ENCODE measurements at regions not wholly inside any gene's neighbourhood (a gene's known extent, or its start where the extent isn't known, plus 50 kb on each side); places are given as distances from the start of the nearest gene placed in this dataset.

DNA sequence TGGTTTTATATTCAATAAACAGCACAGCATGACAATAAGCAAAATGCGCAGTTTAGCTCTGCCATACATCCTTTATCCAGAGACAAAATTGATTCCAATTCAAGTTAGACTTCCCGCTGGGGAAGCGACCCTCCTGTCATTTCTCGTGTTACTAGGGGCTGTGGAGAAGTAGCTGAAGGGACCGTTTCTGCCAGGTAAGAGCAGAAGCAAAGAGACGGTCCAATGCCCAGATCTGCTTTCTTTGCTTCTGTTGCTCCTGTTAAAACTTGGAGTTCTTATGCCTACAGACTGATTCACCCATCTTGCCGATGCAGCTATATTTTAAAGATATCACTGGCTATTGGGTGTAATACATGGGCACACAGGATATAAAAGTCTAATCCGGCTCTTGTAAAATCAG is 156.8 kb upstream of the AVPR1A start:
- TF ChIP-seq POLR2A (IDR thresholded peaks at IDR 0.05; ENCODE audit: low read depth, low read length) (no peak), USF2 (IDR thresholded peaks at IDR 0.05; ENCODE audit: low read depth, low read length) (no peak)
- TF ChIP-seq, protein P1, sequence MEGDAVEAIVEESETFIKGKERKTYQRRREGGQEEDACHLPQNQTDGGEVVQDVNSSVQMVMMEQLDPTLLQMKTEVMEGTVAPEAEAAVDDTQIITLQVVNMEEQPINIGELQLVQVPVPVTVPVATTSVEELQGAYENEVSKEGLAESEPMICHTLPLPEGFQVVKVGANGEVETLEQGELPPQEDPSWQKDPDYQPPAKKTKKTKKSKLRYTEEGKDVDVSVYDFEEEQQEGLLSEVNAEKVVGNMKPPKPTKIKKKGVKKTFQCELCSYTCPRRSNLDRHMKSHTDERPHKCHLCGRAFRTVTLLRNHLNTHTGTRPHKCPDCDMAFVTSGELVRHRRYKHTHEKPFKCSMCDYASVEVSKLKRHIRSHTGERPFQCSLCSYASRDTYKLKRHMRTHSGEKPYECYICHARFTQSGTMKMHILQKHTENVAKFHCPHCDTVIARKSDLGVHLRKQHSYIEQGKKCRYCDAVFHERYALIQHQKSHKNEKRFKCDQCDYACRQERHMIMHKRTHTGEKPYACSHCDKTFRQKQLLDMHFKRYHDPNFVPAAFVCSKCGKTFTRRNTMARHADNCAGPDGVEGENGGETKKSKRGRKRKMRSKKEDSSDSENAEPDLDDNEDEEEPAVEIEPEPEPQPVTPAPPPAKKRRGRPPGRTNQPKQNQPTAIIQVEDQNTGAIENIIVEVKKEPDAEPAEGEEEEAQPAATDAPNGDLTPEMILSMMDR (conservative IDR thresholded peaks at IDR 0.05; ENCODE audit: low read depth, low read length): no peak
